PC-9 (cell line): ENCODE measurements at regions not wholly inside any gene's neighbourhood (a gene's known extent, or its start where the extent isn't known, plus 50 kb on each side); places are given as distances from the start of the nearest gene placed in this dataset.

Experiments used
- BruUV-seq: library from RNA; stranded (reverse); fragments of 400-500 nt; replicated peaks from 2 replicates; lab custom pipeline; 2021; lab: Mats Ljungman, UMichigan
- CTCF ChIA-PET: fragments of 300-600 bp; sonication (Branson Sonifier 250); formaldehyde crosslinking; loops from one replicate; lab custom pipeline; 2022; ENCODE audit warnings: antibody characterized with exemption; lab: Charles Lee
- POLR2A ChIA-PET: fragments of 300-600 bp; sonication (Branson Sonifier 250); formaldehyde crosslinking; loops from one replicate; lab custom pipeline; 2022; ENCODE audit warnings: antibody characterized with exemption; ENCODE audit not compliant: unreplicated experiment; lab: Charles Lee
- DNase-seq, 2 experiments: peaks; one replicate each; pipeline versions ENCODE4 v3.0.0 to v3.0.0-alpha.2; 2015 to 2022; ENCODE audit warnings: mixed read lengths in 1 of 2
- H2AFZ ChIP-seq: fragments of 200-600 bp; sonication (generic); 2 replicates; pipeline ENCODE4 v1.8.1; 2017; ENCODE audit warnings: antibody characterized with exemption
- H3F3A ChIP-seq: fragments of 200-600 bp; sonication (generic); 2 replicates; pipeline ENCODE4 v1.8.1; 2017; ENCODE audit warnings: antibody characterized with exemption, mild to moderate bottlenecking, low read depth; ENCODE audit not compliant: insufficient read depth
- H3K27ac ChIP-seq: fragments of 200-600 bp; sonication (generic); 2 replicates; pipeline ENCODE4 v1.6.1; 2016; ENCODE audit warnings: mixed run types
- H3K27me3 ChIP-seq: fragments of 200-600 bp; sonication (generic); 2 replicates; pipeline ENCODE4 v1.6.1; 2016; ENCODE audit warnings: low read depth, mixed run types; ENCODE audit not compliant: insufficient read depth
- H3K36me3 ChIP-seq: fragments of 200-600 bp; sonication (generic); 2 replicates; pipeline ENCODE4 v1.6.1; 2016; ENCODE audit warnings: low read depth, mixed run types
- H3K4me1 ChIP-seq: fragments of 200-600 bp; sonication (generic); replicated peaks from 2 replicates; pipeline ENCODE4 v1.6.1; 2016; ENCODE audit warnings: mixed run types; ENCODE audit not compliant: insufficient read depth
- H3K4me2 ChIP-seq: fragments of 200-600 bp; sonication (generic); 2 replicates; pipeline ENCODE4 v1.6.1; 2017; ENCODE audit warnings: mixed run types
- H3K4me3 ChIP-seq: fragments of 200-600 bp; sonication (generic); 2 replicates; pipeline ENCODE4 v1.6.1; 2016; ENCODE audit warnings: mixed run types
- H3K79me2 ChIP-seq: fragments of 200-600 bp; sonication (generic); 2 replicates; pipeline ENCODE4 v1.6.1; 2017; ENCODE audit warnings: low read depth, mixed run types
- H3K9me2 ChIP-seq: fragments of 200-600 bp; sonication (generic); 2 replicates; pipeline ENCODE4 v1.8.1; 2017; ENCODE audit warnings: mild to moderate bottlenecking; ENCODE audit not compliant: insufficient read depth
- H3K9me3 ChIP-seq: fragments of 200-600 bp; sonication (generic); 2 replicates; pipeline ENCODE4 v1.8.1; 2016; ENCODE audit warnings: low read depth; ENCODE audit not compliant: insufficient read depth
- H4K20me1 ChIP-seq: fragments of 200-600 bp; sonication (generic); 2 replicates; pipeline ENCODE4 v1.8.1; 2017; ENCODE audit not compliant: insufficient read depth
- EZH2 ChIP-seq: fragments of 200-600 bp; sonication (generic); IDR thresholded peaks from 2 replicates; pipeline ENCODE4 v1.8.0; 2017; ENCODE audit warnings: antibody characterized with exemption, low read depth
- intact Hi-C: fragments of 100-400 bp; cut with micrococcal nuclease; formaldehyde crosslinking; loops from one replicate; pipeline ENCODE4 v1.10.0; 2022; ENCODE audit not compliant: unreplicated experiment
- TF ChIP-seq, protein P1 (sequence below): fragments of 200-600 bp; sonication (generic); conservative IDR thresholded peaks from 2 replicates; pipeline ENCODE4 v1.6.1; 2017; ENCODE audit warnings: mixed run types, antibody characterized with exemption, mild to moderate bottlenecking, moderate library complexity

GRCh38 chr7:33680682-33681081, 224.7 kb upstream of the BMPER start:
- H3F3A ChIP-seq, result no peaks in the 10 kb centered on the region
- no TSS peak for BruUV-seq
- no peak overlapping the region for H3K4me2 ChIP-seq
- no peaks in the 10 kb centered on the region for H3K9me2 ChIP-seq
- no peaks in the 10 kb centered on the region for H3K79me2 ChIP-seq
- no peak overlapping the region for H3K27ac ChIP-seq
- no peak for TF ChIP-seq EZH2
- TF ChIP-seq, protein P1, sequence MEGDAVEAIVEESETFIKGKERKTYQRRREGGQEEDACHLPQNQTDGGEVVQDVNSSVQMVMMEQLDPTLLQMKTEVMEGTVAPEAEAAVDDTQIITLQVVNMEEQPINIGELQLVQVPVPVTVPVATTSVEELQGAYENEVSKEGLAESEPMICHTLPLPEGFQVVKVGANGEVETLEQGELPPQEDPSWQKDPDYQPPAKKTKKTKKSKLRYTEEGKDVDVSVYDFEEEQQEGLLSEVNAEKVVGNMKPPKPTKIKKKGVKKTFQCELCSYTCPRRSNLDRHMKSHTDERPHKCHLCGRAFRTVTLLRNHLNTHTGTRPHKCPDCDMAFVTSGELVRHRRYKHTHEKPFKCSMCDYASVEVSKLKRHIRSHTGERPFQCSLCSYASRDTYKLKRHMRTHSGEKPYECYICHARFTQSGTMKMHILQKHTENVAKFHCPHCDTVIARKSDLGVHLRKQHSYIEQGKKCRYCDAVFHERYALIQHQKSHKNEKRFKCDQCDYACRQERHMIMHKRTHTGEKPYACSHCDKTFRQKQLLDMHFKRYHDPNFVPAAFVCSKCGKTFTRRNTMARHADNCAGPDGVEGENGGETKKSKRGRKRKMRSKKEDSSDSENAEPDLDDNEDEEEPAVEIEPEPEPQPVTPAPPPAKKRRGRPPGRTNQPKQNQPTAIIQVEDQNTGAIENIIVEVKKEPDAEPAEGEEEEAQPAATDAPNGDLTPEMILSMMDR, result no peak
- no peaks in the 10 kb centered on the region for H3K27me3 ChIP-seq
- POLR2A ChIA-PET, result no interaction called here
- no peaks in the 10 kb centered on the region; the same call in 1 of the 2 replicates for H3K4me1 ChIP-seq
- CTCF ChIA-PET, result no interaction called here
- intact Hi-C loops, result no loop called here
- no peak overlapping the region for H3K4me3 ChIP-seq
- H3K9me3 ChIP-seq, result no peaks in the 10 kb centered on the region
- DNase-seq, result no peak
- H4K20me1 ChIP-seq, result no peaks in the 10 kb centered on the region
- H3K36me3 ChIP-seq, result no peaks in the 10 kb centered on the region
- no peak overlapping the region for H2AFZ ChIP-seq

DNA sequence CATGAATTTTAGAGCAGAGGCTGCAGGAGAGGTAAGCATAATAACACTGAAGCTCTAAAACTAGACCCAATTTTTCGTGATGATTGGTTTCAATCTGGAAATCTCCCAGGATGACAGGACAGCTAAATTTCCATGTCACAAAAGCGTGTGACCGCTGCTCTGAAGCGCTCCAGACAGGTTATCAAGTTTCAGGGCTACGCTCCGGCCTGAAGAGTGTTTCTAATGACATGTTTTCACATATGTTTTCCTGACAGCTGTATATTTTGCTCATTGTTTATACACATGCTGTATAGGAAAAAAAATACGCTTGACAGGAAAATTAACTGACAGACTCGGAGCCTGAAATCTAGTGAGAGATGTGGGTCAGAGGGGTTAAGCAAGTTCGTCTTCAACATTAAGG, 219.8 kb upstream of the BMPER start:
- Histone ChIP-seq H3K36me3 (no peaks in the 10 kb centered on the region), H3K4me2 (no peak overlapping the region), H3K27me3 (no peaks in the 10 kb centered on the region), H3K9me2 (no peaks in the 10 kb centered on the region), H3K4me1 (no peaks in the 10 kb centered on the region), H3F3A (no peaks in the 10 kb centered on the region), H2AFZ (no peak overlapping the region), H3K4me3 (no peak overlapping the region), H3K79me2 (no peaks in the 10 kb centered on the region), H4K20me1 (no peaks in the 10 kb centered on the region), H3K27ac (no peak overlapping the region), H3K9me3 (no peaks in the 10 kb centered on the region)
- no peak for DNase-seq
- intact Hi-C loops, result no loop called here
- no TSS peak for BruUV-seq
- no peak for TF ChIP-seq EZH2
- TF ChIP-seq, protein P1, result no peak
- CTCF ChIA-PET, result no interaction called here
- POLR2A ChIA-PET, result no interaction called here

GRCh38 chr7:33685981-33686683, 219.2 kb upstream of the BMPER start:
- Histone ChIP-seq H3K4me1 (no peaks in the 10 kb centered on the region), H3K27me3 (no peaks in the 10 kb centered on the region), H3K4me3 (no peak overlapping the region), H3F3A (no peaks in the 10 kb centered on the region), H3K9me2 (0 out of 2 replicates have a peak, but pooled peaks cover 3% of the 10 kb centered on the region), H3K36me3 (no peaks in the 10 kb centered on the region), H3K4me2 (no peak overlapping the region), H3K79me2 (no peaks in the 10 kb centered on the region), H4K20me1 (no peaks in the 10 kb centered on the region), H3K9me3 (no peaks in the 10 kb centered on the region), H2AFZ (no peak overlapping the region), H3K27ac (no peak overlapping the region)
- intact Hi-C loops, result no loop called here
- TF ChIP-seq, protein P1, result no peak
- no peak for TF ChIP-seq EZH2
- CTCF ChIA-PET, result no interaction called here
- POLR2A ChIA-PET, result no interaction called here
- no peak for DNase-seq
- BruUV-seq, result no TSS peak
